GM12874 (cell line): ENCODE measurements at regions not wholly inside any gene's neighbourhood (a gene's known extent, or its start where the extent isn't known, plus 50 kb on each side); places are given as distances from the start of the nearest gene placed in this dataset.

ENCODE experiments used
- TF ChIP-seq, protein P1 (sequence below): IDR thresholded peaks from 2 replicates; pipeline ENCODE4 v1.5.1; 2011; ENCODE audit warnings: low read depth, mild to moderate bottlenecking, control low read depth, low read length, moderate library complexity; ENCODE audit not compliant: insufficient read depth

GRCh38 chr15:69834267-69834666 lies 263.4 kb downstream of the TLE3 start:
- TF ChIP-seq, protein P1, sequence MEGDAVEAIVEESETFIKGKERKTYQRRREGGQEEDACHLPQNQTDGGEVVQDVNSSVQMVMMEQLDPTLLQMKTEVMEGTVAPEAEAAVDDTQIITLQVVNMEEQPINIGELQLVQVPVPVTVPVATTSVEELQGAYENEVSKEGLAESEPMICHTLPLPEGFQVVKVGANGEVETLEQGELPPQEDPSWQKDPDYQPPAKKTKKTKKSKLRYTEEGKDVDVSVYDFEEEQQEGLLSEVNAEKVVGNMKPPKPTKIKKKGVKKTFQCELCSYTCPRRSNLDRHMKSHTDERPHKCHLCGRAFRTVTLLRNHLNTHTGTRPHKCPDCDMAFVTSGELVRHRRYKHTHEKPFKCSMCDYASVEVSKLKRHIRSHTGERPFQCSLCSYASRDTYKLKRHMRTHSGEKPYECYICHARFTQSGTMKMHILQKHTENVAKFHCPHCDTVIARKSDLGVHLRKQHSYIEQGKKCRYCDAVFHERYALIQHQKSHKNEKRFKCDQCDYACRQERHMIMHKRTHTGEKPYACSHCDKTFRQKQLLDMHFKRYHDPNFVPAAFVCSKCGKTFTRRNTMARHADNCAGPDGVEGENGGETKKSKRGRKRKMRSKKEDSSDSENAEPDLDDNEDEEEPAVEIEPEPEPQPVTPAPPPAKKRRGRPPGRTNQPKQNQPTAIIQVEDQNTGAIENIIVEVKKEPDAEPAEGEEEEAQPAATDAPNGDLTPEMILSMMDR: no peak

- TF ChIP-seq, protein P1: no peak
These were observed 263.0 kb downstream of the TLE3 start for GRCh38 chr15:69834761-69835160.

DNA sequence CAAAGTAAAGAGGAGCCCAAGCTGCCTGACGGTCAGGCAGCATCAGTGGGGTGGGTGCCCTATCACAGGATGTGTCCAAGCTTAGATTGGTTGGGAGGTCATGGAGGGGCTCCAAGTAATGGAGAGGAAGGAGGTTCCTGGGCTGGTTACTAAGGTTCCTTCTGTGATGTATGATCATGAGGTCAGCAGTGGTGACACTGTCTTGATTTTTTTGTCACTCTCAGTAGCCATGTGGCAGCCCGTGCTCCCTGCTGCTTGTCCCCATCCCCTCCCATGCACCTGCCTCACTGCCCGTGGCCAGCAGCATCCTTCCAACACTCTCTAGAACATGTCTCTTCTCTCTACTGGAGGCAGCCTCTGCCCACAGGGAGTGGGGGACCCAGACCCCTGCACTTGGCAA lies 261.7 kb downstream of the TLE3 start:
- TF ChIP-seq, protein P1: no peak

DNA sequence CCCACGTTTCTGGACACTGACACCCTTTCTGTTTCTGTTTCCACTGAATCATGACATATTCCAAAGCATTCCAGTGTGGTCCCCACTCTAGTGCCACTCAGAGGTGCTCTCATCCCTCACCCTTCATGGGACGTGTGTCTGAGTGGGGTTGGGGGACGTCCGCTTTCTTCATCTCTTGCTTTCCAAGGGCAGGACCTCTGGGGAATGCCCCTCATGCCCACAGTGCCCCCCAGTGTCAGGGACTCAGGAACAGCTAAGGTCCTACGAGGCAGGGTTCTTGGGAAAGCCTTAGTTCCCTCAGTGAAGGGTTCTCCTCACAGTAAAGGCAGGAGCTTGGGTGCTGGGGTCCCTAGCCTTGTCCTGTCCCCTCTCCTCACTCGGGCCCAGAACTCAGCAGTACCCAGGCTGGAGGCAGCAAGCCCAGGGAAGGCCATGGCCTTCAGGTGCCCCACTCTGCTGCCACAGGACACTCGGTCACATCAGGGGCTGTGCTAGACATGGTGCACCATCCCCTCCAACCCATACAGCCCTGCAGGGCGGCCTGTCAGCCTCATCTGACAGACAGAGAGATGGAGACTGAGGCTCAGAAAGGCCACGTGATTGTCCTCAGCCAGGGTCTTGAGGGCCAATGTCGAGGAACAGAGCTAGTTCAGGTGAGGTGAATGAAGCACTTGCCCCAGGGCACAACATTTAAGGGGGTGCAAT lies 261.0 kb downstream of the TLE3 start:
- TF ChIP-seq, protein P1: no peak

- TF ChIP-seq, protein P1: no peak
These were observed 259.4 kb downstream of the TLE3 start for GRCh38 chr15:69838338-69838737.

DNA sequence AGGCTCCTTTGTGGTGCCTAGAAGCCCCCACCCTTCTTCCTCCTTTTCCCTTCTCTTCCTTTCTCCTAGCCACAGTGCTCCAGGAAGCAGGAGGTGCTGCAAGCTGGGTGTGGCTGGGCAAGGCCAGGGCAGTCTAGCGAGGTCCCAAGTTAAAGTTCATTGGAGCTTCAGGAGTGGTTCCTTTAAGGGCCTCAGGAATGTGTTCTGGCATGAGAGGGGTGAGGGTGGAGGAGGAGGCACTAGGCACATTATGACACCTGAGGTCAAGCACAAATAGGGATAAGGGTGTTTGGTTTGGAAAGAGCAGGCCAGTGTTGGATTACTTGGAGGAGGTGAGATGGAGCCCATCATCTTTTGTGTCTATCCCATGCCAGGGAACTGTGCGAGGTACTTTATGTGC lies 258.7 kb downstream of the TLE3 start:
- TF ChIP-seq, protein P1: no peak

DNA sequence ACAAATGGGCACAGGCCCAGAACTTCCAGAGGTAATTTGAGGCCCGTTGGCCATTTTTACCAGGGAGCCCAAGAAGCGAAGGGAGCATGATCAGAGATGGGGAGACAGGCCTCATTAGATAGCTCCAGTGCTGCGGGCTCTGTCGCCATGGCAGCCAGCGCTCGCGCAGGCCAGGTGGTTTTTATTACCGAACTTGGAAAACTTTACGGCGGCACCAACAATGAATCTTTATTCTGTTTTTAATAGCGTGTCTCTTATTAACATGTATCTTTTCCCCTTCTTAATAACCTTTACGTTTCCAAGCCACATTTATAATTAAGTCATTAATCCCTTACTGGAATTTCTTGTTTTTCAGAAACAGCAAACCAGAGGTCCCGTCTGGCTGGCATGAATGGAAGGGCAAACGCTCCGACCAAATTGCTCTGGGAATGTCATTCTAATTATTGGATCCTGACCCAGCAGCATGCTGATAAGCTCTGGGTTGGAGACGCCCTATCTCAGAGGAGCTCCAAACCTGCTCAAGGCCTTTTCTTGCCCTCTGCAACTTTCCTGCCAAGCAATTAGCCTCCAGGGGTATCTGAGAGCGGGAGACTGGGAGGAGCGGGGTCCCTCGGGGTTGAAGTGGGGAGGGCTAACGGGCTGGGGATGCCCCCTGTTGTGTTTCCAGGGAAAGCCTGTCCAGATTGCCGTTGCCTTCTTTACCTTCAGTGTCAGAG lies 256.4 kb downstream of the TLE3 start:
- TF ChIP-seq, protein P1: no peak
